ENCODE measurements at regions not wholly inside any gene's neighbourhood (a gene's known extent, or its start where the extent isn't known, plus 50 kb on each side); places are given as distances from the start of the nearest gene placed in this dataset.

DNA sequence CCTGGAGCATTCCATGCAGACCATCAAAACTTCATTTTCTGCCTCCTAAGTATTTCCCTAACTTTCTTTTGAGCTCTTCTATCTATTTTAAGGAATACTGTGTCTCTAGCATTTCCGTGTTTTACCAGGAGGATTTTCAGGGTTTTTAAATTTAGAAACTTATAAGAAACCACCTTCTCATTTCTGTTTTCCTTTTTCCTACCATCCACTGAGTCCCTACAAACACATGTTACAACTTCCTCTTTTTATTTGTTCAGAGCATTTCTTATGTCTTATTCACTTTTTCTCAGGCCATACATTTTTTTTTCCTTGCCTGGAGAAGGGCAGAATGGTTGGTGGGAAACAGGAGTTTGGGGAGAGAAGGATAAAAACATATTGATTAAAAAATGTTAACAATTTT lies 130.0 kb upstream of the BMP5 start:
- H3K4me3 ChIP-seq (ENCODE audit: low read length): no peak overlapping the region
- 65% methylated on average over 1 of the region's 1 CpG for WGBS
- H3K4me1 ChIP-seq (ENCODE audit: control insufficient read depth, insufficient read depth, low read length): no peaks in the 10 kb centered on the region
- H3K27ac ChIP-seq (ENCODE audit: low read length): no peak overlapping the region
- H3K27me3 ChIP-seq (ENCODE audit: control insufficient read depth, insufficient read depth): no peaks in the 10 kb centered on the region
- intact Hi-C loops (cut with DNase I): no loop called here
- no peak for DNase-seq
- no peak for ATAC-seq
- H3K9me3 ChIP-seq (ENCODE audit: control insufficient read depth, low read length): no peaks in the 10 kb centered on the region

GRCh38 chr6:56004426-56004825 lies 129.0 kb upstream of the BMP5 start:
- ATAC-seq: no peak
- Histone ChIP-seq H3K27ac (ENCODE audit: low read length) (no peak overlapping the region), H3K27me3 (ENCODE audit: control insufficient read depth, insufficient read depth) (no peaks in the 10 kb centered on the region), H3K4me3 (ENCODE audit: low read length) (no peak overlapping the region), H3K4me1 (ENCODE audit: control insufficient read depth, insufficient read depth, low read length) (no peaks in the 10 kb centered on the region), H3K9me3 (ENCODE audit: control insufficient read depth, low read length) (no peaks in the 10 kb centered on the region)
- intact Hi-C loops (cut with DNase I): no loop called here
- WGBS: 76% methylated on average over 2 of the region's 2 CpGs
- no peak for DNase-seq

DNA sequence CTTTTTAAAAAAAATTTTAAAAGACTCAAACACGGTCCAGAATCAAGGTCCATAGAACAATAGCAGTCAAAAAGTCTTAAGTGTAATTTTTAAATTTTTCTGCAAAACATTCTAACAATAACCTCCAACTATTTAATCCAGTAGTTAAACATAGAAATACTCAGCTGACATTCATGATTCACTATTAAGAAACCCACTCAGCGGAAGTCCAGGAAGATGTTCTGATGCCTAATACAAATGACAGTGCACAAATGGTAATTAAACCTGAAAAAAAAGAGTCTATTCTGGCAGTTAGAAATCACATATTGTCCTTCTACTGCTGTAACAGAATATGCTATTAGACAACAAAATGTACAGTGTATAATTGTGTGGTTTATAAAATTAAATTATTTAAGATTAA lies 128.2 kb upstream of the BMP5 start:
- intact Hi-C loops (cut with DNase I): no loop called here
- no peak for ATAC-seq
- no peak for DNase-seq
- 89% methylated on average over 2 of the region's 2 CpGs for WGBS
- Histone ChIP-seq H3K4me3 (ENCODE audit: low read length) (no peak overlapping the region), H3K4me1 (ENCODE audit: control insufficient read depth, insufficient read depth, low read length) (no peaks in the 10 kb centered on the region), H3K27me3 (ENCODE audit: control insufficient read depth, insufficient read depth) (no peaks in the 10 kb centered on the region), H3K27ac (ENCODE audit: low read length) (no peak overlapping the region), H3K9me3 (ENCODE audit: control insufficient read depth, low read length) (no peaks in the 10 kb centered on the region)

DNA sequence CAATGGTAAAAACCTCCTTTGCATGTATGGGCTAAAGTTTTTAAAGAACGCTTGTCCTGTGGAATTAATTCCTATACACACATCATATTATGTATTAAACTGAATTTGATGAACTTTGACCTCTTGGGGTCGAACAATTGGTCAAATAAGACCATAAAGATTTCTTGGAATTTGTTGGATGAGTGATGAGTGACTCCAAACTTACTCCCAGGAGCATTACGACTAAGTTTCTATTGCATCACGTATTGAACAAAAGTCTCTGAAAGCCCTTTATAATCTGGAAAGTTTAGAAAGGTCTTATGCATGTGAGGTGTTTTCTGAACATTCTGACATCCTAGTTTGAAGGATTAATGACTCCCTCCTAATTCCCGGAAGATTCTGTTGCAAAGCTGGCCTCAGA lies 126.9 kb upstream of the BMP5 start:
- intact Hi-C loops (cut with DNase I): no loop called here

DNA sequence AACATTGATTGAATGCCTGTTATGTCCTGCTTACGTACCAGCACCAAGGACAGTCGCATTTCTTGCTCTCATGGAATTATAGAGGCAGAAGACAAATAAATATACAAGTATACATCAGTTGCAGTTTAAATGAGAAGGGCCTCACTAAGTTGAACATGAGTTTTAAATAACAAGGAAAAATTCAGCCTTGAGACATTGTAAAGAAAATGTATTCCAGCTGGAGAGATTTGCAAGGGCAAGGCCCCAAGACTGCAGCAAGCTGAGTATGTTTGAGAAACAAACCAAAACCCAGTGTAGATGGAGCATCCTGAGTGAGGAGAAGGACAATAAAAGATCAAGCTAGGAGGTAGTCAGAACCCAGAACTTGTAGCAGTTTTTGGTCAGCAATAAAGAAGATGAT lies 123.2 kb upstream of the BMP5 start:
- intact Hi-C loops (cut with DNase I): no loop called here
- ATAC-seq (no peak), DNase-seq (no peak)
- Histone ChIP-seq H3K27ac (ENCODE audit: low read length) (no peak overlapping the region), H3K4me3 (ENCODE audit: low read length) (no peak overlapping the region), H3K27me3 (ENCODE audit: control insufficient read depth, insufficient read depth) (no peaks in the 10 kb centered on the region), H3K4me1 (ENCODE audit: control insufficient read depth, insufficient read depth, low read length) (no peaks in the 10 kb centered on the region), H3K9me3 (ENCODE audit: control insufficient read depth, low read length) (no peaks in the 10 kb centered on the region)
- WGBS: 85% methylated on average over 2 of the region's 2 CpGs

More for the DNA sequence above, 126.9 kb upstream of the BMP5 start:
- 75% methylated on average over 5 of the region's 5 CpGs for WGBS
- no peak overlapping the region for H3K27ac ChIP-seq (ENCODE audit: low read length)
- ATAC-seq: no peak
- H3K27me3 ChIP-seq (ENCODE audit: control insufficient read depth, insufficient read depth): no peaks in the 10 kb centered on the region
- no peaks in the 10 kb centered on the region for H3K9me3 ChIP-seq (ENCODE audit: control insufficient read depth, low read length)
- H3K4me3 ChIP-seq (ENCODE audit: low read length): no peak overlapping the region
- no peaks in the 10 kb centered on the region for H3K4me1 ChIP-seq (ENCODE audit: control insufficient read depth, insufficient read depth, low read length)
- no peak for DNase-seq

DNA sequence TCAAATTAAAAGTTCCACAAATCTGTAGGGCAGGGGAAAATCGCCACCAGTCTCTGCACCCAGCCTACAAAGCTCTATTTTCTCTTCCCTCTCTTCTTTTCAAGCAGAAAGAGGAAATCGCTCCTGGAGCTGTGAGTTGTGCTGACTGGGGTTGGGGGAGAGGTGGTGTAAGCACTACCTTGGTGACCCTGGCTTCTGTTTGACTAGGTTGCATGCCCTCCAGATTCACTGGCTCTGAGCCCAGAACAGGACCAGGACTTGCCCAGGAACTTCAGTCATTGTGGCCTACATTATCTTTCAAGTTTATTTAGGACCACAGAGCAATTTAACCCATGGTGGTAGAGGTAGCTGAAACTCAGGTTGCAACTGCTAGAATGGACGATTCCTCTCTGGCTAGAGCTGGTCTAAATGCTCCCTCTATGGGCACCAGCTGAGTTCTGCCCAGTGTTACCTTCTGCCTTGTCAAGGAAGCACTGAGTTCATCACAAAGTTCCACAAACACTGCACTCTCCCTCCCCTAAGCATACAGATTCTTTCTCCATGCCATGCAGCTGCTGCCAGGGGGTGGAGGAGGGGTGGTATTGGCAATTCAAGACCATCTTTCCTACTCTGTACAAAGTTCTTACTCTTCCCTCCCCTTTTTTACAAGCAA lies 122.0 kb upstream of the BMP5 start:
- H3K4me3 ChIP-seq (ENCODE audit: low read length): no peak overlapping the region
- ATAC-seq: no peak
- no peak for DNase-seq
- intact Hi-C loops (cut with DNase I): no loop called here
- H3K27me3 ChIP-seq (ENCODE audit: control insufficient read depth, insufficient read depth): no peaks in the 10 kb centered on the region
- no peaks in the 10 kb centered on the region for H3K4me1 ChIP-seq (ENCODE audit: control insufficient read depth, insufficient read depth, low read length)
- 78% methylated on average over 3 of the region's 3 CpGs for WGBS
- H3K27ac ChIP-seq (ENCODE audit: low read length): no peak overlapping the region
- no peaks in the 10 kb centered on the region for H3K9me3 ChIP-seq (ENCODE audit: control insufficient read depth, low read length)

- Histone ChIP-seq H3K27ac (ENCODE audit: low read length) (no peak overlapping the region), H3K9me3 (ENCODE audit: control insufficient read depth, low read length) (no peaks in the 10 kb centered on the region), H3K27me3 (ENCODE audit: control insufficient read depth, insufficient read depth) (no peaks in the 10 kb centered on the region), H3K4me1 (ENCODE audit: control insufficient read depth, insufficient read depth, low read length) (no peaks in the 10 kb centered on the region), H3K4me3 (ENCODE audit: low read length) (no peak overlapping the region)
- DNase-seq: no peak
- 73% methylated on average over 3 of the region's 3 CpGs for WGBS
- intact Hi-C loops (cut with DNase I): no loop called here
- no peak for ATAC-seq
Measured at GRCh38 chr6:55994531-55994930, 119.1 kb upstream of the BMP5 start.

DNA sequence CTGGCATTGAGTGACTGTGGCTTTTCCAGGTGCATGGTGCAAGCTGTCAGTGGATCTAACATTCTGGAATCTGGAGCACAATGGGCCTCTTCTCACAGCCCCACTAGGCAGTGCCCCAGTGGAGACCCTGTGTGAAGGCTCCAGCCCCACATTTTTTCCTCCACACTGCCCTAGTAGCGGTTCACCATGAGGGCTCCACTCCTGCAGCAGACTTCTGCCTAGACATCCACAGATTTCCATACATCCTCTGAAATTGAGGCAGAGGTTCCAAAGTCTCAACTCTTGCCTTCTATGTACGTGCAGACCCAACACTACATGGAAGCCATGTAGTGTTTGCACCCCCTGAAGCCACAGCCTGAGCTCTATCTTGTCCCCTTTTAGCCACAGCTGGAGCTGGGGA lies 118.0 kb upstream of the BMP5 start:
- intact Hi-C loops (cut with DNase I): no loop called here
- Histone ChIP-seq H3K4me3 (ENCODE audit: low read length) (no peak overlapping the region), H3K4me1 (ENCODE audit: control insufficient read depth, insufficient read depth, low read length) (no peaks in the 10 kb centered on the region), H3K27me3 (ENCODE audit: control insufficient read depth, insufficient read depth) (no peaks in the 10 kb centered on the region), H3K27ac (ENCODE audit: low read length) (no peak overlapping the region), H3K9me3 (ENCODE audit: control insufficient read depth, low read length) (no peaks in the 10 kb centered on the region)
- DNase-seq: no peak
- 83% methylated on average over 2 of the region's 2 CpGs for WGBS
- ATAC-seq: no peak

DNA sequence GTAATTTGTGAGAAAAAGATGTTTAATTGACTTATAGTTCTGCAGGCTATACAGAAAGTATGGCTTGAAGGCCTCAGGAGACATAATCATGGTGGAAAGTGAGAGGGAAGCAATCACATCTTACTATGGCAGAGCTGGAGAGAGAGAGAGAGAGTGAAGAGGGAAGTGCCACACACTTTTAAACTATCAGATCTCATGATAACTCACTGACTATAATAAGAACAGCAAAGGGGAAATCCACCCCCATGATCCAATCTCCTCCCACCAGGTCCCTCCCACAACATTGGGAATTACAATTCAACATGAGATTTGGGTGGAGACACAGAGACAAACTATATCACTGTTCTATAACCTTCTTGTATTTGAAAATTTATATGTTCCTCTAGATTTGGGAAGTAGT lies 117.2 kb upstream of the BMP5 start:
- no peak overlapping the region for H3K4me3 ChIP-seq (ENCODE audit: low read length)
- H3K9me3 ChIP-seq (ENCODE audit: control insufficient read depth, low read length): no peaks in the 10 kb centered on the region
- DNase-seq (no peak), ATAC-seq (no peak)
- intact Hi-C loops (cut with DNase I): no loop called here
- H3K27ac ChIP-seq (ENCODE audit: low read length): no peak overlapping the region
- no peaks in the 10 kb centered on the region for H3K27me3 ChIP-seq (ENCODE audit: control insufficient read depth, insufficient read depth)
- no peaks in the 10 kb centered on the region for H3K4me1 ChIP-seq (ENCODE audit: control insufficient read depth, insufficient read depth, low read length)

GRCh38 chr6:55985309-55985708 lies 109.9 kb upstream of the BMP5 start:
- no peaks in the 10 kb centered on the region for H3K4me1 ChIP-seq (ENCODE audit: control insufficient read depth, insufficient read depth, low read length)
- WGBS: 99% methylated on average over 1 of the region's 1 CpG
- no peaks in the 10 kb centered on the region for H3K27me3 ChIP-seq (ENCODE audit: control insufficient read depth, insufficient read depth)
- no peak overlapping the region for H3K4me3 ChIP-seq (ENCODE audit: low read length)
- H3K27ac ChIP-seq (ENCODE audit: low read length): no peak overlapping the region
- H3K9me3 ChIP-seq (ENCODE audit: control insufficient read depth, low read length): no peaks in the 10 kb centered on the region
- intact Hi-C loops (cut with DNase I): no loop called here
- DNase-seq (no peak), ATAC-seq (no peak)

DNA sequence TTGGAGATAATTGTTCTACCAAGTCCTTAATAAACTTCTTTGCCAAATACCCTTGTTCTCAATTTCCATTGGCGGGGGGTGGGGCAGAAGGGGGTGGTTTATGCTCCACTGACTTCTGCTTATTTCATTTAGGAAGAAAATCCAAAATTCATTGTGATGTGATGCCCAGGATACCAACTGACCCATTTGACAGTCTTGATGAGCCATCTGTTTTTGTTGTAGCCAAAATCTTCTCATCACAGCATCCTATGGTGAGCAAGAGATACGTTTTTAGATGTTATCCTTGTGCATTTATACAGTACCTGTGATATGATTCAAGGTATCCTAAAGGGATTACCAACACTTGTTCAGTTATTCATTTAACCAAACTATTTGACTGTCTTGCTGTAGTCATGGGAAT lies 108.5 kb upstream of the BMP5 start:
- 85% methylated on average over 2 of the region's 2 CpGs for WGBS
- intact Hi-C loops (cut with DNase I): loop anchor here (5.0 kb wide), 1 partner anchor 308 kb away; no protein-coding TSS in a partner anchor
- Histone ChIP-seq H3K4me3 (ENCODE audit: low read length) (no peak overlapping the region), H3K4me1 (ENCODE audit: control insufficient read depth, insufficient read depth, low read length) (no peaks in the 10 kb centered on the region), H3K9me3 (ENCODE audit: control insufficient read depth, low read length) (no peaks in the 10 kb centered on the region), H3K27ac (ENCODE audit: low read length) (no peak overlapping the region), H3K27me3 (ENCODE audit: control insufficient read depth, insufficient read depth) (no peaks in the 10 kb centered on the region)
- DNase-seq (no peak), ATAC-seq (no peak)

GRCh38 chr6:55981660-55982059 lies 106.3 kb upstream of the BMP5 start:
- ATAC-seq: no peak
- no peaks in the 10 kb centered on the region for H3K27me3 ChIP-seq (ENCODE audit: control insufficient read depth, insufficient read depth)
- no peaks in the 10 kb centered on the region for H3K4me1 ChIP-seq (ENCODE audit: control insufficient read depth, insufficient read depth, low read length)
- H3K9me3 ChIP-seq (ENCODE audit: control insufficient read depth, low read length): no peaks in the 10 kb centered on the region
- no peak overlapping the region for H3K4me3 ChIP-seq (ENCODE audit: low read length)
- DNase-seq: no peak
- H3K27ac ChIP-seq (ENCODE audit: low read length): no peak overlapping the region
- intact Hi-C loops (cut with DNase I): loop anchor here (5.0 kb wide), 1 partner anchor 311 kb away; no protein-coding TSS in a partner anchor
